ENCODE measurements at regions not wholly inside any gene's neighbourhood (a gene's known extent, or its start where the extent isn't known, plus 50 kb on each side); places are given as distances from the start of the nearest gene placed in this dataset.

DNA sequence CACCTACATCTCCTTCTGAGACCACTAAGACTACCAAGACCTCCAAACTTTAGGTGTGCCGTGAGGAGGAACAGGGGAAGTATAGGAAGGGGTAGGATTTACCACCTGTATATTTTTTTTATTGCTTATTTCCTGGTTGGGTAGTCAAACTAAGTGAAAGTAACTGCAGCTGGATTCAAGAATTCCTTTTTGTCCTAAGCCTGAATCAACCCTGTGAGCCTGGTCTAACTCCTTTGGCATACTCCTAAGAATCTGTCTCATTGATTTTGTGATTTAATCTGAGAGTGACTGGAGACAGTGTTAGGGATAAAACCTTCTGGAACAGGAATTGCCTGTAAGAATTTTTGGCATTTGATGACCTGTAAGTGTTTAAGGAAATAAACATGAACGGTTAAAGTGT, 523.5 kb upstream of the MIR17HG start:
- TF ChIP-seq POLR2A (IDR thresholded peaks at IDR 0.05; ENCODE audit: low read length) (no peak), GATA1 (IDR thresholded peaks at IDR 0.05; ENCODE audit: low read depth, low read length) (no peak)

Data from erythroblast (primary cell).